ENCODE measurements at regions not wholly inside any gene's neighbourhood (a gene's known extent, or its start where the extent isn't known, plus 50 kb on each side); places are given as distances from the start of the nearest gene placed in this dataset.
"Not testable (repeated sequence)": the region's sequence is repeated elsewhere in the genome, so short reads cannot be mapped to it uniquely, and the experiment has no call there.

DNA sequence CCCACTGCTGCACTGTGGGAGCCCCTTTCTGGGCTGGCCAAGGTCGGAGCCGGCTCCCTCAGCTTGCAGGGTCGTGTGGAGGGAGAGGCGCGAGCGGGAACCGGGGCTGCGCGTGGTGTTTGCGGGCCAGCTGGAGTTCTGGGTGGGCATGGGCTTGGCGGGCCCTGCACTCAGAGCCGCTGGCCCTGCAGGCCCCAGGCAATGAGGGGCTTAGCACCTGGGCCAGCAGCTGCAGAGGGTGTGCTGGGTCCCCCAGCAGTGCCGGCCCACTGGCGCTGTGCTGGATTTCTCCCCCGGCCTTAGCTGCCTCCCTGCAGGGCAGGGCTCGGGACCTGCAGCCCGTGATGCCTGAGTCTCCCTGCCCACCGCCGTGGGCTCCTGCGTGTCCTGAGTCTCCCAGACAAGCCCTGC, 125.3 kb downstream of the ALG10B start:
- TF ChIP-seq, protein P1, sequence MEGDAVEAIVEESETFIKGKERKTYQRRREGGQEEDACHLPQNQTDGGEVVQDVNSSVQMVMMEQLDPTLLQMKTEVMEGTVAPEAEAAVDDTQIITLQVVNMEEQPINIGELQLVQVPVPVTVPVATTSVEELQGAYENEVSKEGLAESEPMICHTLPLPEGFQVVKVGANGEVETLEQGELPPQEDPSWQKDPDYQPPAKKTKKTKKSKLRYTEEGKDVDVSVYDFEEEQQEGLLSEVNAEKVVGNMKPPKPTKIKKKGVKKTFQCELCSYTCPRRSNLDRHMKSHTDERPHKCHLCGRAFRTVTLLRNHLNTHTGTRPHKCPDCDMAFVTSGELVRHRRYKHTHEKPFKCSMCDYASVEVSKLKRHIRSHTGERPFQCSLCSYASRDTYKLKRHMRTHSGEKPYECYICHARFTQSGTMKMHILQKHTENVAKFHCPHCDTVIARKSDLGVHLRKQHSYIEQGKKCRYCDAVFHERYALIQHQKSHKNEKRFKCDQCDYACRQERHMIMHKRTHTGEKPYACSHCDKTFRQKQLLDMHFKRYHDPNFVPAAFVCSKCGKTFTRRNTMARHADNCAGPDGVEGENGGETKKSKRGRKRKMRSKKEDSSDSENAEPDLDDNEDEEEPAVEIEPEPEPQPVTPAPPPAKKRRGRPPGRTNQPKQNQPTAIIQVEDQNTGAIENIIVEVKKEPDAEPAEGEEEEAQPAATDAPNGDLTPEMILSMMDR (IDR thresholded peaks at IDR 0.05; ENCODE audit: low read length): not testable (repeated sequence)
- not testable (repeated sequence) for TF ChIP-seq EZH2 (IDR thresholded peaks at IDR 0.05; ENCODE audit: borderline replicate concordance, low read length)

All from OCI-LY1 (cell line).